ENCODE measurements at regions not wholly inside any gene's neighbourhood (a gene's known extent, or its start where the extent isn't known, plus 50 kb on each side); places are given as distances from the start of the nearest gene placed in this dataset.

- TF ChIP-seq EP300 (IDR thresholded peaks at IDR 0.05) (no peak), POLR2A (IDR thresholded peaks at IDR 0.05) (no peak), POLR2AphosphoS5 (IDR thresholded peaks at IDR 0.05) (no peak)
- TF ChIP-seq, protein P1, sequence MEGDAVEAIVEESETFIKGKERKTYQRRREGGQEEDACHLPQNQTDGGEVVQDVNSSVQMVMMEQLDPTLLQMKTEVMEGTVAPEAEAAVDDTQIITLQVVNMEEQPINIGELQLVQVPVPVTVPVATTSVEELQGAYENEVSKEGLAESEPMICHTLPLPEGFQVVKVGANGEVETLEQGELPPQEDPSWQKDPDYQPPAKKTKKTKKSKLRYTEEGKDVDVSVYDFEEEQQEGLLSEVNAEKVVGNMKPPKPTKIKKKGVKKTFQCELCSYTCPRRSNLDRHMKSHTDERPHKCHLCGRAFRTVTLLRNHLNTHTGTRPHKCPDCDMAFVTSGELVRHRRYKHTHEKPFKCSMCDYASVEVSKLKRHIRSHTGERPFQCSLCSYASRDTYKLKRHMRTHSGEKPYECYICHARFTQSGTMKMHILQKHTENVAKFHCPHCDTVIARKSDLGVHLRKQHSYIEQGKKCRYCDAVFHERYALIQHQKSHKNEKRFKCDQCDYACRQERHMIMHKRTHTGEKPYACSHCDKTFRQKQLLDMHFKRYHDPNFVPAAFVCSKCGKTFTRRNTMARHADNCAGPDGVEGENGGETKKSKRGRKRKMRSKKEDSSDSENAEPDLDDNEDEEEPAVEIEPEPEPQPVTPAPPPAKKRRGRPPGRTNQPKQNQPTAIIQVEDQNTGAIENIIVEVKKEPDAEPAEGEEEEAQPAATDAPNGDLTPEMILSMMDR (IDR thresholded peaks at IDR 0.05), result no peak
- no peak overlapping the region for H3K27ac ChIP-seq
- no peaks in the 10 kb centered on the region for H3K27me3 ChIP-seq
- no peaks in the 10 kb centered on the region for H3K9me3 ChIP-seq
- WGBS, 2 donors (ENCODE audit: low coverage in 1 of 2), result 71 to 78% methylated on average over 1 of the region's 1 CpG
- no peak for ATAC-seq
- H3K4me1 ChIP-seq, result no peaks in the 10 kb centered on the region
- no peaks in the 10 kb centered on the region for H3K36me3 ChIP-seq
- no peak overlapping the region for H3K4me3 ChIP-seq
Measured at GRCh38 chr1:82401116-82401515, 600.4 kb downstream of the ADGRL2 start.

- Histone ChIP-seq H3K4me1 (no peaks in the 10 kb centered on the region), H3K27ac (no peak overlapping the region), H3K9me3 (no peaks in the 10 kb centered on the region), H3K36me3 (no peaks in the 10 kb centered on the region), H3K4me3 (no peak overlapping the region), H3K27me3 (no peaks in the 10 kb centered on the region)
- 48 to 74% methylated on average over 4 of the region's 4 CpGs for WGBS, 2 donors (ENCODE audit: low coverage in 1 of 2)
- no peak for ATAC-seq
- TF ChIP-seq EP300 (IDR thresholded peaks at IDR 0.05), result no peak
Measured at GRCh38 chr1:82400521-82400920, 599.8 kb downstream of the ADGRL2 start.

GRCh38 chr1:82399093-82399492 is 598.4 kb downstream of the ADGRL2 start:
- H3K36me3 ChIP-seq, result no peaks in the 10 kb centered on the region
- TF ChIP-seq, protein P1 (IDR thresholded peaks at IDR 0.05), result no peak
- TF ChIP-seq POLR2A (IDR thresholded peaks at IDR 0.05) (no peak), EP300 (IDR thresholded peaks at IDR 0.05) (no peak), POLR2AphosphoS5 (IDR thresholded peaks at IDR 0.05) (no peak)
- no peaks in the 10 kb centered on the region for H3K4me1 ChIP-seq
- H3K27me3 ChIP-seq, result no peaks in the 10 kb centered on the region
- no peak overlapping the region for H3K27ac ChIP-seq
- H3K9me3 ChIP-seq, result no peaks in the 10 kb centered on the region
- H3K4me3 ChIP-seq, result no peak overlapping the region
- no peak for ATAC-seq

DNA sequence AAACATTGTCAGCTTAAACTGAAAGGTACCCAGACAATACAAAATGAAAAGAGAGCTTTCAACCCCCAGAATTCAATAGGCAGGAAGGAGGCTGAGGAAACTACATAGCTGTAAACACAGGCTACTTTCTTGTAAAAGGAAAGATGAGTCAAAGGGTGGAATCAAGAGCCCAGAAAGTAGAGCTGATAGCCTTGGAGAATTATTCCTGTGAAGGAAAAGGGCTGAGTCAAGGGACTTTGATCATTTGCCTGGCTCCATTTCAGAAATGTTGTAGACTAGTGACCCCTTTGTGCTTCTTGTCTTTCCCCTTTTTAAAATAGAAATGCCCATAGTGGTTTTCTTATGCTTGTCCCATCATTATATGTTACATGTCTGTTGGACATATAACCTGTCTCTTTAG is 597.6 kb downstream of the ADGRL2 start:
- H3K4me3 ChIP-seq, result no peak overlapping the region
- H3K36me3 ChIP-seq, result no peaks in the 10 kb centered on the region
- TF ChIP-seq, protein P1 (IDR thresholded peaks at IDR 0.05), result no peak
- TF ChIP-seq POLR2A (IDR thresholded peaks at IDR 0.05), result no peak
- TF ChIP-seq POLR2AphosphoS5 (IDR thresholded peaks at IDR 0.05), result no peak
- no peak for TF ChIP-seq EP300 (IDR thresholded peaks at IDR 0.05)
- no peak for ATAC-seq
- no peaks in the 10 kb centered on the region for H3K4me1 ChIP-seq
- no peaks in the 10 kb centered on the region for H3K9me3 ChIP-seq
- H3K27me3 ChIP-seq, result no peaks in the 10 kb centered on the region
- H3K27ac ChIP-seq, result no peak overlapping the region

DNA sequence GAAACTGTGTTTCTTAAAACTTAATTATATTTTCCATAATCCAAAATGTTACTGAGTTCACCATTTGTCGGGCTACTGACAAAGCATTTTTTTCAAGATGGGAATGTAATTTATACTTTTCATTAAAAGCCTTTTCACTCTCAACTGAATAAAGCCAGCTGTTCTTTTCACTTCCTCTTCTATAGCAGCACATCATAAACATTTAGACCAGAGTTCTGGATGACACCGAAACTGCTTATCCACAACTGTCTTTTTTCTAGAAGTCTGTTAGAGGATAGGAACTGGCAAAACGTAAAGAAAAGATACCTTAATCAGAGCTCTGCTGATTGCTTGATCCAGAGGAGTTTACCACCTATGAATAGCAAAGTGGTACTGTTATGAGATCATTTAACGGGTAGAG is 594.7 kb downstream of the ADGRL2 start:
- WGBS, 2 donors (ENCODE audit: low coverage in 1 of 2), result 41 to 48% methylated on average over 3 to 4 of the region's 4 CpGs

DNA sequence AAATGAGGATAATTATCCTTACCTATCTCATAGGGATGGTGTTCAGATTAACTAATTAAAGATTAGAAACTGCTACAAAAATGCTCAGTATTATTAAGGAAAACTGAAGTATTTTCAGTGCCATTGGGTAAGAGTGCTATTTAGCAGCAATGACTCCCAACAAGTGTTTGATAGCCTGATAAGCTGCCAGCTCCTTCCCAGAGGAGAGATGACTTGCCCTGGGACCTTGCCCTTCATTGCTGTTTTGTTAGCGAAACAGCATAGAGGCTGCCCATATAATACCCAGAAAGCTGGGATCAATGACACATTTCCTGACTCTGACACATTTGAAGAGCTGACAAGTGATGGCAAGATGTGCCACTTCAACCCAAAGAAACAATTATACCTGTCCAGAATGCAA is 592.2 kb downstream of the ADGRL2 start:
- Histone ChIP-seq H3K4me1 (no peaks in the 10 kb centered on the region), H3K9me3 (no peaks in the 10 kb centered on the region), H3K36me3 (no peaks in the 10 kb centered on the region), H3K27me3 (no peaks in the 10 kb centered on the region), H3K4me3 (no peak overlapping the region), H3K27ac (no peak overlapping the region)
- 80 to 100% methylated on average over 1 of the region's 1 CpG for WGBS, 2 donors (ENCODE audit: low coverage in 1 of 2)
- ATAC-seq, result no peak
- no peak for TF ChIP-seq EP300 (IDR thresholded peaks at IDR 0.05)
- TF ChIP-seq POLR2A (IDR thresholded peaks at IDR 0.05), result no peak
- TF ChIP-seq, protein P1 (IDR thresholded peaks at IDR 0.05), result no peak
- TF ChIP-seq POLR2AphosphoS5 (IDR thresholded peaks at IDR 0.05), result no peak

More for the DNA sequence above, 594.7 kb downstream of the ADGRL2 start:
- Histone ChIP-seq H3K9me3 (no peaks in the 10 kb centered on the region), H3K27ac (no peak overlapping the region), H3K4me3 (no peak overlapping the region), H3K36me3 (no peaks in the 10 kb centered on the region), H3K4me1 (no peaks in the 10 kb centered on the region), H3K27me3 (no peaks in the 10 kb centered on the region)
- TF ChIP-seq EP300 (IDR thresholded peaks at IDR 0.05) (no peak), POLR2AphosphoS5 (IDR thresholded peaks at IDR 0.05) (no peak), POLR2A (IDR thresholded peaks at IDR 0.05) (no peak)
- ATAC-seq, result no peak
